DMS53 treated with DMSO at 0.1 percent for 48 hours (cell line): ENCODE measurements at regions not wholly inside any gene's neighbourhood (a gene's known extent, or its start where the extent isn't known, plus 50 kb on each side); places are given as distances from the start of the nearest gene placed in this dataset.
"Not testable (repeated sequence)": the region's sequence is repeated elsewhere in the genome, so short reads cannot be mapped to it uniquely, and the experiment has no call there.

Source experiments
- DNase-seq: peaks from one replicate; lab custom pipeline; 2025; ENCODE audit not compliant: unreplicated experiment; lab: John Stamatoyannopoulos, UW

GRCh38 chr11:13166036-13166435 is 111.6 kb upstream of the BMAL1 start:
- DNase-seq = no peak

- no peak for DNase-seq
These were observed 109.3 kb upstream of the BMAL1 start for GRCh38 chr11:13168271-13168670.

GRCh38 chr11:13169709-13170108 is 107.9 kb upstream of the BMAL1 start:
- DNase-seq = peak; percentile 21

- DNase-seq = no peak
These were observed 103.5 kb upstream of the BMAL1 start for GRCh38 chr11:13174090-13174489.

- DNase-seq = peak; percentile 29
These were observed 94.3 kb upstream of the BMAL1 start for GRCh38 chr11:13183094-13183825.

GRCh38 chr11:13183826-13184196 is 93.8 kb upstream of the BMAL1 start:
- DNase-seq = no peak

- DNase-seq = no peak
These were observed 93.2 kb upstream of the BMAL1 start for GRCh38 chr11:13184295-13184794.

- DNase-seq = no peak
These were observed 89.4 kb upstream of the BMAL1 start for GRCh38 chr11:13188179-13188578.

- DNase-seq = no peak
These were observed 87.8 kb upstream of the BMAL1 start for GRCh38 chr11:13189561-13190426.

- DNase-seq = no peak
These were observed 84.0 kb upstream of the BMAL1 start for GRCh38 chr11:13193613-13194012.

GRCh38 chr11:13197374-13197773 is 80.2 kb upstream of the BMAL1 start:
- not testable (repeated sequence) for DNase-seq

GRCh38 chr11:13205486-13205885 is 72.1 kb upstream of the BMAL1 start:
- DNase-seq = no peak

- DNase-seq = no peak
These were observed 71.4 kb upstream of the BMAL1 start for GRCh38 chr11:13206086-13206640.

GRCh38 chr11:13207270-13207664 is 70.3 kb upstream of the BMAL1 start:
- DNase-seq = no peak

GRCh38 chr11:13207665-13208594 is 69.7 kb upstream of the BMAL1 start:
- peak; percentile 38 for DNase-seq

- no peak for DNase-seq
These were observed 68.7 kb upstream of the BMAL1 start for GRCh38 chr11:13208921-13209320.

- no peak for DNase-seq
These were observed 68.2 kb upstream of the BMAL1 start for GRCh38 chr11:13209379-13209778.

- peak; percentile 81 for DNase-seq
These were observed 67.2 kb upstream of the BMAL1 start for GRCh38 chr11:13210424-13210823.

- DNase-seq = no peak
These were observed 63.3 kb upstream of the BMAL1 start for GRCh38 chr11:13214276-13214675.

GRCh38 chr11:13215149-13215548 is 62.4 kb upstream of the BMAL1 start:
- no peak for DNase-seq
